Vagina (tissue), 2 donors: ENCODE measurements at regions not wholly inside any gene's neighbourhood (a gene's known extent, or its start where the extent isn't known, plus 50 kb on each side); places are given as distances from the start of the nearest gene placed in this dataset.

Source experiments
- CTCF ChIP-seq, 3 experiments: fragments of 450-650 bp in 2 of 3; fragments of 200-600 bp in 1 of 3; sonication (generic) in 1 of 3; IDR thresholded peaks; one replicate each; pipeline ENCODE4 v1.5.1; 2017 to 2019; ENCODE audit warnings: antibody characterized with exemption in 3 of 3, mild to moderate bottlenecking in 2 of 3, moderate library complexity in 2 of 3
- POLR2AphosphoS5 ChIP-seq, 2 donors: sonication (generic); formaldehyde crosslinking; IDR thresholded peaks; one replicate each; pipeline ENCODE4 v1.9.0; 2017; ENCODE audit warnings: antibody characterized with exemption in 2 of 2, mild to moderate bottlenecking in 2 of 2, low read depth in 1 of 2; ENCODE audit not compliant: insufficient read depth in 1 of 2

GRCh38 chr4:124146068-124146467 is 566.5 kb downstream of the ANKRD50 start:
- TF ChIP-seq CTCF (IDR thresholded peaks at IDR 0.05) = no peak
- no peak for TF ChIP-seq POLR2AphosphoS5 (IDR thresholded peaks at IDR 0.05; ENCODE audit: insufficient read depth in 1 of 2, low read depth in 1 of 2)
